Activated T-helper 1 cell treated with anti-CD3 and anti-CD28 coated beads, Interleukin-12 subunit alpha, Interleukin-12 subunit beta, Interleukin-2, Interleukin-4 antibody, amounts not matched to agents 30 ng/mL and 10 ng/mL and 1 ng/mL, durations not matched to agents 14 hours and 24 hours and 36 hours (primary cell): ENCODE measurements at regions not wholly inside any gene's neighbourhood (a gene's known extent, or its start where the extent isn't known, plus 50 kb on each side); places are given as distances from the start of the nearest gene placed in this dataset.
"Not testable (repeated sequence)": the region's sequence is repeated elsewhere in the genome, so short reads cannot be mapped to it uniquely, and the experiment has no call there.

Experiments
- DNase-seq: peaks from one replicate; pipeline ENCODE4 v3.0.0; 2021; ENCODE audit warnings: low spot score
- H3K27ac Mint-ChIP-seq: one replicate; pipeline ENCODE4 v1.8.0; 2021; ENCODE audit warnings: mild to moderate bottlenecking, mixed read lengths
- H3K27me3 Mint-ChIP-seq: one replicate; pipeline ENCODE4 v1.8.0; 2022; ENCODE audit warnings: mild to moderate bottlenecking, moderate library complexity, mixed read lengths; ENCODE audit not compliant: insufficient read depth
- H3K36me3 Mint-ChIP-seq: one replicate; pipeline ENCODE4 v1.8.0; 2021; ENCODE audit warnings: low read depth, mixed read lengths
- H3K4me1 Mint-ChIP-seq: one replicate; pipeline ENCODE4 v1.8.0; 2021; ENCODE audit warnings: low read depth, mixed read lengths
- H3K4me3 Mint-ChIP-seq: one replicate; pipeline ENCODE4 v1.8.0; 2021; ENCODE audit warnings: mild to moderate bottlenecking, moderate library complexity, mixed read lengths
- H3K9me3 Mint-ChIP-seq: one replicate; pipeline ENCODE4 v1.8.0; 2021; ENCODE audit warnings: mixed read lengths
- intact Hi-C: fragments of 100-400 bp; cut with micrococcal nuclease; formaldehyde crosslinking; loops from one replicate; pipeline ENCODE4 v1.15.1; 2024

DNA sequence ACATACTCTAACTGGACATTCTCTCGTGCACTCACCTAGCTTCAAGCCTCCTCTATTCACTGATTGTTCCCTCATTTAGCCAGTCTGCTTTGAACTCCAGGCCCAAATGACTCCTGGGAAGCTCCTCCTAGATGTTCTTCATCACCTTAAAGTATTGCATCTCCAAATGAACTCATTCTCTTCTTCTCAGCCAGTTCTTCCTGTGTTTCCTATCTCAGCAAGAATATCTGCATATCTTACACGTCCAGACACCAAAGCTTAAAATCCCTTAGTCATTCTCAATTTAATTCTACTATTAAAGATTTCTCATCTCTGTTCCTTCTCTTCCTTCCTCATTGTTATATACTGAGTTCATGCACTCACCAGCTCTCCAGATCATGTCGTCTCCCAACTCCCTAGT lies 118.6 kb upstream of the DAB2 start:
- H3K27me3 Mint-ChIP-seq: no peaks in the 10 kb centered on the region
- no peaks in the 10 kb centered on the region for H3K9me3 Mint-ChIP-seq
- H3K36me3 Mint-ChIP-seq: no peaks in the 10 kb centered on the region
- no peak for DNase-seq
- no peak overlapping the region for H3K27ac Mint-ChIP-seq
- H3K4me1 Mint-ChIP-seq: peaks cover 7% of the 10 kb centered on the region
- H3K4me3 Mint-ChIP-seq: no peak overlapping the region
- intact Hi-C loops: loop anchor here (10.0 kb wide), 1 partner anchor 549 kb away; no protein-coding TSS in a partner anchor

DNA sequence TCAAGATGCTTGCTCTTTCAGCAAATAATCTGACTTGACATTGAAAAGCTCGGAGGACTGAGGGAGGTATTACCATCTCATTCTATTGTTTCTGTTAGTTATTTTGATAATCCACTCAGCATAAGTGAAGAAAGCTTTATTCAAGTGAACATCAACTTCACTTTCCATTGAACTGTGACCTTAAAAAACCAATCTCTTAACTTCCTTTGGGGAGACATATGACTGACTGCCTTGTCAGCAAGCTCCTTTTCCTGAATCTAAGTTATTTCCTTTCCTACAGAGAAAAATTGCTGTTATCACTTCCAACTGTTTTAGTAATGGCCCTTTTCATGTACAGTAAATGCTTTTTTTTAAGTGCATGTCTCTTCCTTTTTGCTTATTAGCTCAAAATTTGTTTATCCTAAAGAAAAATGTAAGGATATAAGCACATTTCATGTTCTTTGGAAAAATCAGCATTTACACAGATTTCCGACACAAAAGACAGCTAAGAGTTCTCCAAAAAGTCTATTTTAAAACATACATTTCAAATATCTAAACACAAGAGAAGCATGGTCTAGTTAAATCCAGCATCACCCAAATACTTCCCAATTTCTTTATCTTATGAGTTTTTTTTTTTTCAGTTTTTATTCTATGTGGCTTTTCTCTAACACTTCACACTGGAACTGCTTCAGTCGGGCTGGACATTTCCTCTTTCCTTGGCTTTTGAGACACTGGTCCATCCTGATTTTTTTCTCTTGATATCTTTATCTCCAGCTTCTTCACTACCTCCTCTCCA lies 117.9 kb upstream of the DAB2 start:
- H3K27me3 Mint-ChIP-seq: no peaks in the 10 kb centered on the region
- intact Hi-C loops: loop anchor here (10.0 kb wide), 1 partner anchor 548 kb away; no protein-coding TSS in a partner anchor
- H3K36me3 Mint-ChIP-seq: no peaks in the 10 kb centered on the region
- no peaks in the 10 kb centered on the region for H3K9me3 Mint-ChIP-seq
- H3K27ac Mint-ChIP-seq: no peak overlapping the region
- no peak overlapping the region for H3K4me3 Mint-ChIP-seq
- DNase-seq: no peak
- H3K4me1 Mint-ChIP-seq: peaks cover 5% of the 10 kb centered on the region

GRCh38 chr5:39541920-39542319 lies 117.1 kb upstream of the DAB2 start:
- Mint-ChIP-seq H3K27ac (no peak overlapping the region), H3K9me3 (no peaks in the 10 kb centered on the region), H3K27me3 (no peaks in the 10 kb centered on the region), H3K4me3 (no peak overlapping the region), H3K4me1 (no peaks in the 10 kb centered on the region), H3K36me3 (no peaks in the 10 kb centered on the region)
- intact Hi-C loops: loop anchor here (10.0 kb wide), 1 partner anchor 547 kb away; no protein-coding TSS in a partner anchor
- no peak for DNase-seq

- no peaks in the 10 kb centered on the region for H3K4me1 Mint-ChIP-seq
- H3K27ac Mint-ChIP-seq: no peak overlapping the region
- intact Hi-C loops: no loop called here
- H3K27me3 Mint-ChIP-seq: peaks cover 4% of the 10 kb centered on the region
- H3K9me3 Mint-ChIP-seq: no peaks in the 10 kb centered on the region
- H3K4me3 Mint-ChIP-seq: no peak overlapping the region
- H3K36me3 Mint-ChIP-seq: no peaks in the 10 kb centered on the region
- DNase-seq: no peak
Measured at GRCh38 chr5:39539470-39539869, 114.7 kb upstream of the DAB2 start.

GRCh38 chr5:39534690-39535089 lies 109.9 kb upstream of the DAB2 start:
- no peaks in the 10 kb centered on the region for H3K9me3 Mint-ChIP-seq
- intact Hi-C loops: no loop called here
- no peaks in the 10 kb centered on the region for H3K4me1 Mint-ChIP-seq
- no peaks in the 10 kb centered on the region for H3K36me3 Mint-ChIP-seq
- DNase-seq: no peak
- H3K4me3 Mint-ChIP-seq: no peak overlapping the region
- peaks cover 19% of the 10 kb centered on the region for H3K27me3 Mint-ChIP-seq
- H3K27ac Mint-ChIP-seq: no peak overlapping the region

DNA sequence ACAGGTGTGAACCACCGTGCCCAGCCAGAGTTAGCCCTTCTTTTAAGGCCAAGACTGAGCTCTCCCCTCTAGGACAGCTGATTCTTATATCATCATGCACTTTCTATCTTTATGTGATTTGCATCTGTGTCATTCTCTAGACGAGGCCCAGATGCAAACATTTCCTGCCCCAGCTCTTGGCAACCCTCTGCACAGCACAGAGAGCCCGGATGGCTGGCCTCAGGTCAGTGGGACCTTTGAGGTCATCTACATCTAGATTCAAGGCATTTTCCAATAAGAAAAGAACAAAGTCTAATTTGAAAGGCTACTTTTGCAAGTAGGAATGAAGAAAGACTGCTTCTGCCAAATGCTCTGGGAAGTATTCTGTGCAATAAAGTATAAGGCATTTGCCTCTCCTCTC lies 109.0 kb upstream of the DAB2 start:
- no peak for DNase-seq
- Mint-ChIP-seq H3K27me3 (peaks cover 19% of the 10 kb centered on the region), H3K9me3 (no peaks in the 10 kb centered on the region), H3K4me3 (no peak overlapping the region), H3K4me1 (no peaks in the 10 kb centered on the region), H3K27ac (no peak overlapping the region), H3K36me3 (no peaks in the 10 kb centered on the region)
- intact Hi-C loops: no loop called here

DNA sequence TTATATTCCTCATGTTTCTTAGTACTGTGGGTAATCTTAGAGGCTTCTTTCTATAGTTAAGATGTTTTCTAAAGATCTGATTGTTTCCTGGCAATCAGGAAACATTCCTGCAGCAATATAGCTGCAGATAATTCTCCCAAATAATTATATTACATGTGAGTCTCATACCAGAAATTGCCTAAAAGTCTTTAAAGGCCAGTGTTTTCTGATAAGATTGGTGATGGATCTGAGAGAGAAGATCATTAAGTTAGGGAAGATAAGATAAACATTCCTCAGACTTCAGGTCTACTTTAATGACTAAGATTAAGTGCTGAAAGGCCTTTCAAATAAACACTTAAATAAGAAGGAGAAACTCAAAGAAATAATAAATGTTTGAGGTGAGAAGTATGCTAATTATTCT lies 107.7 kb upstream of the DAB2 start:
- no peak for DNase-seq
- Mint-ChIP-seq H3K27ac (no peak overlapping the region), H3K36me3 (no peaks in the 10 kb centered on the region), H3K27me3 (peaks cover 22% of the 10 kb centered on the region), H3K4me1 (no peaks in the 10 kb centered on the region), H3K4me3 (no peak overlapping the region), H3K9me3 (no peaks in the 10 kb centered on the region)
- intact Hi-C loops: no loop called here

DNA sequence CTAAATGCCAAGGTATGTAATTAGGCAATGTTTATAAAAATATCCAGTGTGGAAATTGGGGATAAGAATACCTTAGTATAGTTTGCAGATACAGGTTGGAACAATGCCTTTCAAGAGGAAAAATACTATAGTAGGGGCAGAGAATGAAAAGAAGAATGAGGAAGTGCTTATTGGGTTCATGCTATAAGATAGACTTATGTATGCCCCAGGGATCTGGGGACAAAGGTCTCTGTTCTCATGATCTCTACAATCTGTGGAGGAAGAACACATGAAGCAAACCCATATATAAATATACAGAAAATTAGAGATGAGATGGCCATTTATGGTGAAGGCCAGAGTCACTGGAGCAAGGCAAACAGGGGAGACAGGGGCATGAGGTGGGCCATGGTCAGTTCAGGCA lies 106.5 kb upstream of the DAB2 start:
- Mint-ChIP-seq H3K4me3 (no peak overlapping the region), H3K27ac (no peak overlapping the region), H3K9me3 (no peaks in the 10 kb centered on the region), H3K4me1 (no peaks in the 10 kb centered on the region), H3K27me3 (peaks cover 23% of the 10 kb centered on the region), H3K36me3 (no peaks in the 10 kb centered on the region)
- intact Hi-C loops: no loop called here
- DNase-seq: no peak

- intact Hi-C loops: no loop called here
- Mint-ChIP-seq H3K4me1 (no peaks in the 10 kb centered on the region), H3K27ac (no peak overlapping the region), H3K27me3 (peaks cover 13% of the 10 kb centered on the region), H3K9me3 (no peaks in the 10 kb centered on the region), H3K36me3 (no peaks in the 10 kb centered on the region), H3K4me3 (no peak overlapping the region)
- no peak for DNase-seq
Measured at GRCh38 chr5:39526914-39527477, 102.2 kb upstream of the DAB2 start.

DNA sequence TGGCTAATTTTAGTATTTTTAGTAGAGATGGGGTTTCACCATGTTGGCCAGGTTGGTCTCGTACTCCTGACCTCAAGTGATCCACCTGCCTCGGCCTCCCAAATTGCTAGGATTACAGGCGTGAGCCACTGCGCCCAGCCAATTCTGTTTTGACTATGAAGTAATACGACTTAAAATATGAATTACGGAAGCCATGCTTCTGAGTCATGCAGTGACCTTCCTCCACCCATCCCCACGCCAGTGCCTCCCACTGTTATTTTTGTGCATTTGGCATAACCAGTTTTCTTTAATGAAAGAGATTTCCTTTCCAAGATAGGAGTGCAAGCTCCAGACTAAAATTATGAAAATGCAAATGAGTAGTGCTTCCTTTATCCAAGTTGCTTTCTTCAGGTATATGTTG lies 101.0 kb upstream of the DAB2 start:
- H3K36me3 Mint-ChIP-seq, H3K9me3 Mint-ChIP-seq, H3K27me3 Mint-ChIP-seq, H3K4me3 Mint-ChIP-seq, H3K27ac Mint-ChIP-seq, intact Hi-C loops, H3K4me1 Mint-ChIP-seq, DNase-seq: not testable (repeated sequence)

GRCh38 chr5:39525271-39525670 lies 100.5 kb upstream of the DAB2 start:
- Mint-ChIP-seq H3K4me1 (no peaks in the 10 kb centered on the region), H3K27me3 (peaks cover 8% of the 10 kb centered on the region), H3K27ac (no peak overlapping the region), H3K4me3 (no peak overlapping the region), H3K9me3 (no peaks in the 10 kb centered on the region), H3K36me3 (no peaks in the 10 kb centered on the region)
- no peak for DNase-seq
- intact Hi-C loops: no loop called here

DNA sequence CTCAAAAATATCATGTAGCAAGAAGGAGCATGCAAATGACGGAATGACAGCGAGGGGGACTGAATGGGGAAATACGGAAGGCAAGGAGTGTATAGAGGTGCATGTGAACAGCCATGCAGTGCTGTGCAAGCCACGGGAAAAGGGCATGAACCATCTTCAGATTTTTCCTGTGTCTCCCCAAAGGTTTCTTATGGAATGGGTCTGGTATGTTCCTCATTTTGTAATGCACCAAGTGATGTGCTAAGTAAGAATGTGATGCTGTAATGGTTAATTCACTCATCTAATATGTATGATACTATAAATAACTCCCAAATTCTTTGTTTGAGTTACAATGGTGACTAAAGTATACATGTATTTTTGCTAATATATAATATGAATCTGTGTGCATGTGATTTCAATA lies 99.0 kb upstream of the DAB2 start:
- Mint-ChIP-seq H3K36me3 (no peaks in the 10 kb centered on the region), H3K27me3 (peaks cover 4% of the 10 kb centered on the region), H3K4me3 (no peak overlapping the region), H3K27ac (no peak overlapping the region), H3K9me3 (no peaks in the 10 kb centered on the region), H3K4me1 (no peaks in the 10 kb centered on the region)
- intact Hi-C loops: no loop called here
- no peak for DNase-seq

GRCh38 chr5:39521940-39522590 lies 97.3 kb upstream of the DAB2 start:
- Mint-ChIP-seq H3K9me3 (no peaks in the 10 kb centered on the region), H3K4me1 (no peaks in the 10 kb centered on the region)

More at GRCh38 chr5:39521940-39522590, 97.3 kb upstream of the DAB2 start:
- intact Hi-C loops: no loop called here
- no peak for DNase-seq
- H3K27me3 Mint-ChIP-seq: no peaks in the 10 kb centered on the region
- no peaks in the 10 kb centered on the region for H3K36me3 Mint-ChIP-seq
- H3K4me3 Mint-ChIP-seq: no peak overlapping the region
- H3K27ac Mint-ChIP-seq: no peak overlapping the region
